NB4 (cell line): ENCODE measurements at regions not wholly inside any gene's neighbourhood (a gene's known extent, or its start where the extent isn't known, plus 50 kb on each side); places are given as distances from the start of the nearest gene placed in this dataset.
"Not testable (repeated sequence)": the region's sequence is repeated elsewhere in the genome, so short reads cannot be mapped to it uniquely, and the experiment has no call there.

Source experiments
- DNase-seq: peaks from one replicate; pipeline ENCODE4 v3.0.0; 2010; ENCODE audit warnings: low read depth
- H3K4me3 ChIP-seq: one replicate; pipeline ENCODE4 v1.5.1; 2011; ENCODE audit warnings: mild to moderate bottlenecking, low read depth, low read length, moderate library complexity
- CTCF ChIP-seq: IDR thresholded peaks from one replicate; pipeline ENCODE4 v1.5.1; 2012; ENCODE audit warnings: low read depth, low read length
- MAX ChIP-seq: IDR thresholded peaks from 2 replicates; pipeline ENCODE4 v1.6.1; 2011; ENCODE audit warnings: low read depth, low read length
- MYC ChIP-seq: IDR thresholded peaks from 2 replicates; pipeline ENCODE4 v1.6.1; 2011; ENCODE audit warnings: low read depth, low read length
- POLR2A ChIP-seq: IDR thresholded peaks from 2 replicates; pipeline ENCODE4 v1.6.1; 2011; ENCODE audit warnings: mild to moderate bottlenecking; ENCODE audit not compliant: insufficient read length; ENCODE audit errors: extremely low read depth

GRCh38 chr5:144042156-144042555, 128.3 kb downstream of the YIPF5 start:
- TF ChIP-seq MAX (no peak), MYC (no peak), CTCF (no peak), POLR2A (no peak)
- DNase-seq: no peak
- no peak overlapping the region for H3K4me3 ChIP-seq

GRCh38 chr5:144048259-144048856, 122.1 kb downstream of the YIPF5 start:
- DNase-seq: no peak
- no peak overlapping the region for H3K4me3 ChIP-seq
- TF ChIP-seq MYC: no peak
- TF ChIP-seq POLR2A: no peak
- no peak for TF ChIP-seq CTCF
- no peak for TF ChIP-seq MAX

GRCh38 chr5:144055391-144055790, 115.1 kb downstream of the YIPF5 start:
- not testable (repeated sequence) for DNase-seq, H3K4me3 ChIP-seq

- not testable (repeated sequence) for DNase-seq
Measured at GRCh38 chr5:144060091-144060490, 110.4 kb downstream of the YIPF5 start.

GRCh38 chr5:144060598-144060997, 109.9 kb downstream of the YIPF5 start:
- no peak for DNase-seq
- H3K4me3 ChIP-seq: no peak overlapping the region
- TF ChIP-seq CTCF: no peak
- no peak for TF ChIP-seq MAX
- no peak for TF ChIP-seq MYC
- no peak for TF ChIP-seq POLR2A

More at GRCh38 chr5:144060091-144060490, 110.4 kb downstream of the YIPF5 start:
- not testable (repeated sequence) for H3K4me3 ChIP-seq

- H3K4me3 ChIP-seq: no peak overlapping the region
- no peak for DNase-seq
- TF ChIP-seq POLR2A (no peak), MAX (no peak), MYC (no peak), CTCF (no peak)
Measured at GRCh38 chr5:144065786-144066185, 104.7 kb downstream of the YIPF5 start.

GRCh38 chr5:144072518-144072927, 97.9 kb downstream of the YIPF5 start:
- no peak for DNase-seq
- TF ChIP-seq MYC: no peak
- no peak for TF ChIP-seq CTCF
- TF ChIP-seq MAX: no peak
- no peak for TF ChIP-seq POLR2A
- no peak overlapping the region for H3K4me3 ChIP-seq
